GM12875 (cell line): ENCODE measurements at regions not wholly inside any gene's neighbourhood (a gene's known extent, or its start where the extent isn't known, plus 50 kb on each side); places are given as distances from the start of the nearest gene placed in this dataset.

ENCODE experiments used
- H3K4me3 ChIP-seq: one replicate; pipeline ENCODE4 v1.5.1; 2011; ENCODE audit warnings: low read depth, low read length, control low read depth
- CTCF ChIP-seq: IDR thresholded peaks from 2 replicates; pipeline ENCODE4 v1.5.1; 2011; ENCODE audit warnings: low read depth, mild to moderate bottlenecking, control low read depth, inconsistent platforms, low read length, moderate library complexity, borderline replicate concordance; ENCODE audit not compliant: insufficient read depth

GRCh38 chr5:91266184-91266705 lies 116.9 kb downstream of the ARRDC3 start:
- H3K4me3 ChIP-seq: no peak overlapping the region
- TF ChIP-seq CTCF: no peak

GRCh38 chr5:91264311-91265051 lies 118.6 kb downstream of the ARRDC3 start:
- TF ChIP-seq CTCF: no peak
- H3K4me3 ChIP-seq: no peak overlapping the region

GRCh38 chr5:91263898-91264297 lies 119.2 kb downstream of the ARRDC3 start:
- no peak for TF ChIP-seq CTCF
- no peak overlapping the region for H3K4me3 ChIP-seq

GRCh38 chr5:91257301-91257700 lies 125.8 kb downstream of the ARRDC3 start:
- no peak for TF ChIP-seq CTCF
- no peak overlapping the region for H3K4me3 ChIP-seq

GRCh38 chr5:91256142-91256524 lies 127.0 kb downstream of the ARRDC3 start:
- H3K4me3 ChIP-seq: no peak overlapping the region
- TF ChIP-seq CTCF: no peak

GRCh38 chr5:91255396-91256141 lies 127.5 kb downstream of the ARRDC3 start:
- no peak overlapping the region for H3K4me3 ChIP-seq

More at GRCh38 chr5:91255396-91256141, 127.5 kb downstream of the ARRDC3 start:
- TF ChIP-seq CTCF: no peak
